Epithelial cell of proximal tubule (primary cell): ENCODE measurements at regions not wholly inside any gene's neighbourhood (a gene's known extent, or its start where the extent isn't known, plus 50 kb on each side); places are given as distances from the start of the nearest gene placed in this dataset.
"Not testable (repeated sequence)": the region's sequence is repeated elsewhere in the genome, so short reads cannot be mapped to it uniquely, and the experiment has no call there.

Source experiments
- DNase-seq: peaks from one replicate; pipeline ENCODE4 v3.0.0-alpha.2; 2011; ENCODE audit warnings: low read depth
- H3K4me3 ChIP-seq: 2 replicates; pipeline ENCODE4 v1.5.1; 2011; ENCODE audit warnings: low read depth, mild to moderate bottlenecking, low read length
- TF ChIP-seq, protein P1 (sequence below): conservative IDR thresholded peaks from 2 replicates; pipeline ENCODE4 v1.5.1; 2012; ENCODE audit warnings: low read depth, mild to moderate bottlenecking, low read length

DNA sequence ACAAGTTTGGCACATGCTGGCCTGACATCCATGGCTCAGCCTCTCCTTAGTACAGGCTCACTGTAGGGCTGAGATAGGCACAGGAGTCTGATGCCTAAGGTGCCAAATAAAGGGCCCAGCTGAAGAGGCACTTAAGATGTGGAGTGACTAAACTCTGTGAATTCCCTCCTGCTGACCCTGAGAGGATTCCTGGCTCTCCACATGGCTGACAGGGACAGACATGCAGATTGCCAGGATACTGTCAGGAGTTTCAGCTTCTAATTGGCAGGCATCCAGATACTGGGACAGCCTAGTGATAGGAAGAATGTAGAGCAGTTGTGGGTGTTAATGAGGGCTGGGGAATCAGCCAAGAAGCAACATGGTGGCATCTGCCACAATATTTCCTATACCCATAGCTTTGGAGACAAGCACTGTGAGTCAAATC, 558.7 kb downstream of the INSC start:
- TF ChIP-seq, protein P1, sequence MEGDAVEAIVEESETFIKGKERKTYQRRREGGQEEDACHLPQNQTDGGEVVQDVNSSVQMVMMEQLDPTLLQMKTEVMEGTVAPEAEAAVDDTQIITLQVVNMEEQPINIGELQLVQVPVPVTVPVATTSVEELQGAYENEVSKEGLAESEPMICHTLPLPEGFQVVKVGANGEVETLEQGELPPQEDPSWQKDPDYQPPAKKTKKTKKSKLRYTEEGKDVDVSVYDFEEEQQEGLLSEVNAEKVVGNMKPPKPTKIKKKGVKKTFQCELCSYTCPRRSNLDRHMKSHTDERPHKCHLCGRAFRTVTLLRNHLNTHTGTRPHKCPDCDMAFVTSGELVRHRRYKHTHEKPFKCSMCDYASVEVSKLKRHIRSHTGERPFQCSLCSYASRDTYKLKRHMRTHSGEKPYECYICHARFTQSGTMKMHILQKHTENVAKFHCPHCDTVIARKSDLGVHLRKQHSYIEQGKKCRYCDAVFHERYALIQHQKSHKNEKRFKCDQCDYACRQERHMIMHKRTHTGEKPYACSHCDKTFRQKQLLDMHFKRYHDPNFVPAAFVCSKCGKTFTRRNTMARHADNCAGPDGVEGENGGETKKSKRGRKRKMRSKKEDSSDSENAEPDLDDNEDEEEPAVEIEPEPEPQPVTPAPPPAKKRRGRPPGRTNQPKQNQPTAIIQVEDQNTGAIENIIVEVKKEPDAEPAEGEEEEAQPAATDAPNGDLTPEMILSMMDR: no peak
- DNase-seq: no peak
- no peak overlapping the region for H3K4me3 ChIP-seq

GRCh38 chr11:15674756-15675155, 560.0 kb downstream of the INSC start:
- no peak overlapping the region for H3K4me3 ChIP-seq
- TF ChIP-seq, protein P1: no peak
- no peak for DNase-seq

DNA sequence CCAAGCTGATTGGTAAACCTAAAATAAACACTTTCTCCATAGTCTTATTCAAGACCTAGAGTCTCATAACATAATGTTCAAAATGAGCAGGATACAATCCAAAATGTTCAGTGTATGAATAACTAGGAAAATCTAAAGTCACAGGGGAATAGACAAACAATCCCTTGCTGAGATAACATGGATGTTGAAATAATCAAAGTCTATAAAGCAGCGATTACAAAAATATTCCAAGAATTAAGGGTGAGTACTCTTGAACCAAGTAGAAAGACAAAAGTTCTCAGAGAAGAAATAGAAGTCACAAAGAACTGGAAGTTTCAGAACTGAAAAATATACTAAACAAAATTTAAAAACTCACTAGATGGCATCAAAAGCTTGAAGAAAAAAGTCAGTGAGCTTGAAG, 561.0 kb downstream of the INSC start:
- no peak overlapping the region for H3K4me3 ChIP-seq
- TF ChIP-seq, protein P1: no peak
- DNase-seq: no peak

DNA sequence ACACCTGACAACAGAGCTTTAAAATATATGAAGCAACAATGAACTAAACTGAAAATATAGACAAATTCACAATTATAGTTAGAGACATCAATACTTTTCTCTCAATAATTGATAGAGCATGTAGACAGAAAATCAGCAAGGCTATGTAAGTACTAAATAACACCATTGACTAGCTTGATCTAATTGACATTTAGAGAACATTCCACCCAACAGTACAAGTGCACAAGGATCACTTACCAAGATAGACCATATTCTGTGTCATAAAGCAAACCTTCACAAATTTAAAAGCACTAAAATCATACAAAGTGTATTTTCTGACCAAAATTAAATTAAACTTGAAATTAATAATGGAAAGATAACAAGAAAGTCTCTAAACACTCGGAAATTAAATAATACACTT, 562.5 kb downstream of the INSC start:
- TF ChIP-seq, protein P1: no peak
- H3K4me3 ChIP-seq: no peak overlapping the region
- no peak for DNase-seq

DNA sequence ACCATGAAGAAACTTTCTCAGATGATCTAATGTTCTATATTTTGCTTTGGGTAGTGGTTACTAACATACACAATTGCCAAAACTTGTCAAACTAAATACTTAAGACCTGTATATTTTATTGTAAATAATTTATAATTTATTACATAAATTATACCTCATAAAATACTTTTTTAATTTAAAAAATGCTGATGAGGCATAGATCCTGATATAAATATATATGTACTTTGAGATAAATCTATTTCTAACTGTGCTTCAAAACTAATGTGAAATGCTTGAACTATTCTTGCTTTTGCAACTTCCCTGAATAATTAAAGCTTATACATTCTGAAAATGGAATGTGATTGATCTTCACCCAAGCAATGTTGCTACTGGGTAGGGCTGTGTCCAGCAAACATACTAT, 568.8 kb downstream of the INSC start:
- TF ChIP-seq, protein P1: no peak
- no peak for DNase-seq

GRCh38 chr11:15685306-15685705, 570.6 kb downstream of the INSC start:
- no peak for DNase-seq
- H3K4me3 ChIP-seq: no peak overlapping the region
- TF ChIP-seq, protein P1: no peak

More for the DNA sequence above, 568.8 kb downstream of the INSC start:
- H3K4me3 ChIP-seq: no peak overlapping the region

DNA sequence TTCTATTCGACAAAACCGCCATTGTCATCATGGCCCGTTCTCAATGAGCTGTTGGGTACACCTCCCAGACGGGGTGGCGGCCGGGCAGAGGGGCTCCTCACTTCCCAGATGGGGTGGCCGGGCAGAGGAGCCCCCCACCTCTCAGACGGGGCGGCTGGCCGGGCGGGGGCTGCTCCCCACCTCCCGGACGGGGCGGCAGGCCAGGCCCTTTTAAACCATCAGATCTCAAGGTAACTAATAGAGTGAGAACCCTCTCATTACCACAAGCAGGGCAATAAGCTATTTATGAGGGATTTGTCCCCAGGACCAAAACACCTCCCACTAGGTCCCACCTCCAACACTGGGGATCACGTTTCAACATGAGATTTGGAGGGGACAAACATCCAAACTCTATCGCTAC, 571.5 kb downstream of the INSC start:
- not testable (repeated sequence) for H3K4me3 ChIP-seq, DNase-seq

- no peak for DNase-seq
- TF ChIP-seq, protein P1: no peak
- no peak overlapping the region for H3K4me3 ChIP-seq
These were observed 572.6 kb downstream of the INSC start for GRCh38 chr11:15687342-15687741.
